ENCODE measurements at regions not wholly inside any gene's neighbourhood (a gene's known extent, or its start where the extent isn't known, plus 50 kb on each side); places are given as distances from the start of the nearest gene placed in this dataset.

DNA sequence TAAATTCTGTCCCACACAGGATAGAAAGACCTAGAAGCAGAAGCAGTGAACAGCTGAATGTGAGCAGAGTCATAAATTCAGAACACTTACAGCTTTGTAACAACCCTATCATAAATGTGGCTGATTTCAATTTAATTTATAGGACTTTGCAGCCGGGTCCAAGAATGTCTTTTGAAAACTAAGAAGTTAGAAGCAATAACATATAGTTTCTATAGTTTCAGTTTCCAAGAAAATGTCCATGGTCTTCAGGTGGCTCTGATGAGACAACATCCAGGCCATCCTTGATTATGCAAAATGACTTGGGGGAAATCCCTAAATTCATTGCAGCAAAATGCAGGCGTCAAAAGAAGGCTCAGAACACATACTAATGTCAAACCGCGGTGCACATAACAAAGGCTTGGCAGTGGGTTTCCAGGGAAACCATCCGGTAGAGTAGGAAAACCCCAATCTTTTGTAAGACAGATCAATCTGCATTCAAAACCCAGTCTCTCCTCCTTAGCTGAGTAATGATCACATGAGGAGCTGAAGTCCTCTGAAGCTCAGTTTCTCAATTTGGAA is 442.2 kb upstream of the ID2 start:
- Histone ChIP-seq H3K9ac (no peak overlapping the region), H3K4me2 (ENCODE audit: unreplicated experiment) (no peak overlapping the region), H3K27ac (no peak overlapping the region), H3K9me2 (ENCODE audit: insufficient read depth) (no peaks in the 10 kb centered on the region), H3F3A (ENCODE audit: insufficient read depth) (no peaks in the 10 kb centered on the region), H3K27me3 (replicated peaks; ENCODE audit: insufficient read depth) (no peaks in the 10 kb centered on the region), H2AFZ (no peak overlapping the region), H3K9me3 (ENCODE audit: low read depth) (no peaks in the 10 kb centered on the region), H4K20me1 (ENCODE audit: insufficient read depth) (no peaks in the 10 kb centered on the region), H3K4me3 (no peak overlapping the region), H3K79me2 (ENCODE audit: insufficient read depth) (no peaks in the 10 kb centered on the region), H3K36me3 (ENCODE audit: low read depth) (no peaks in the 10 kb centered on the region), H3K4me1 (ENCODE audit: insufficient read depth) (peaks cover 7% of the 10 kb centered on the region)
- TF ChIP-seq EZH2phosphoT487 (IDR thresholded peaks at IDR 0.05; ENCODE audit: insufficient read depth, low read depth) (no peak), EZH2 (IDR thresholded peaks at IDR 0.05; ENCODE audit: insufficient read depth, poor library complexity, severe bottlenecking) (no peak)
- in situ Hi-C loops (cut with MboI): no loop called here
- DNase-seq: no peak
- 86 to 92% methylated on average over 5 of the region's 5 CpGs for WGBS, 2 experiments (ENCODE audit: low coverage in 1 of 2, low lambda C conversion rate in 2 of 2, missing lambda C conversion rate in 2 of 2)

DNA sequence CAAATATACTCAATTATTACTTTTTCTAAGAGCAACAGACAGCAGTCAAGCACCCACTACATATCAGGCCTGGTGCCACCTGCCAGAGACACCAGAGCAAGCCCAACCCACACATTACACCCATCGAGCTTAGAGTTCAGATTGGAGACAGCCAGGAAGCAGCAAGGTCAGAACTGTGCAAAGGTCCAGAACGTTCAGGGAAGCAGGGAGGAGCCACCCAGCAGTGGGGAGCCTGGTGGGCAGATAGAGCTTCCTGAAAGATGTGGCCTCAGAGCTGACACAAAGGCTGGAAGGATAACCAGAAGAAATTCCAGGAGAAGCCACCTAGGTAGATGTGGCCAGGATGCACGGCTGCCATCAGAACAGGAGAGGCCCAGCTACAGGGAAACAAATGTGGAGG is 440.5 kb upstream of the ID2 start:
- no peak overlapping the region for H3K27ac ChIP-seq
- no peak overlapping the region for H3K9ac ChIP-seq
- in situ Hi-C loops (cut with MboI): no loop called here
- TF ChIP-seq EZH2 (IDR thresholded peaks at IDR 0.05; ENCODE audit: insufficient read depth, poor library complexity, severe bottlenecking): no peak
- no peak for TF ChIP-seq EZH2phosphoT487 (IDR thresholded peaks at IDR 0.05; ENCODE audit: insufficient read depth, low read depth)
- no peak overlapping the region for H2AFZ ChIP-seq
- H3K4me3 ChIP-seq: no peak overlapping the region
- DNase-seq: no peak
- 49 to 52% methylated on average over 3 of the region's 3 CpGs for WGBS, 2 experiments (ENCODE audit: low coverage in 1 of 2, low lambda C conversion rate in 2 of 2, missing lambda C conversion rate in 2 of 2)
- no peaks in the 10 kb centered on the region for H3K9me3 ChIP-seq (ENCODE audit: low read depth)
- H3F3A ChIP-seq (ENCODE audit: insufficient read depth): no peaks in the 10 kb centered on the region
- H3K9me2 ChIP-seq (ENCODE audit: insufficient read depth): no peaks in the 10 kb centered on the region
- no peak overlapping the region for H3K4me2 ChIP-seq (ENCODE audit: unreplicated experiment)
- no peaks in the 10 kb centered on the region for H3K36me3 ChIP-seq (ENCODE audit: low read depth)
- H4K20me1 ChIP-seq (ENCODE audit: insufficient read depth): no peaks in the 10 kb centered on the region
- no peaks in the 10 kb centered on the region for H3K27me3 ChIP-seq (replicated peaks; ENCODE audit: insufficient read depth)
- H3K4me1 ChIP-seq (ENCODE audit: insufficient read depth): peaks cover 7% of the 10 kb centered on the region
- no peaks in the 10 kb centered on the region for H3K79me2 ChIP-seq (ENCODE audit: insufficient read depth)

DNA sequence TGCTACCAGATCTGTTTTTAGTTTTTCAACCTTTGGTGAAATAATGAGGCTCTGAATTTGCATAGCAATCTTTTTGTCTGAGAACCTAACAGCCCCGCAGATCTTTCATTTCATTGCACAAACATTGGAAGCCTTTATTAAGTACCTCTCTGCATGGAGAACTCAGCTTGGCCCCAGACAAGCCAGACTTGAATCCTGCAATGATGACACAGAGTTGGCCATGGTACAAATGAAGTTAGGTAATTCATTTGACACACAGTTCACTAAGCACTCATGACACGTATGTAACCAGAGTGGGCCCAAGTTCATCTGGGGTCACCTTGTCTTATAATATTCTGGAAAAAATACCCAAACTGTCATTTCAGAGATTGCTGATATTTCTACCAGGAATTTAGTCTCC is 439.1 kb upstream of the ID2 start:
- in situ Hi-C loops (cut with MboI): no loop called here
- no peak for TF ChIP-seq EZH2 (IDR thresholded peaks at IDR 0.05; ENCODE audit: insufficient read depth, poor library complexity, severe bottlenecking)
- no peak for TF ChIP-seq EZH2phosphoT487 (IDR thresholded peaks at IDR 0.05; ENCODE audit: insufficient read depth, low read depth)
- 17 to 18% methylated on average over 2 of the region's 2 CpGs for WGBS, 2 experiments (ENCODE audit: low coverage in 1 of 2, low lambda C conversion rate in 2 of 2, missing lambda C conversion rate in 2 of 2)
- peaks cover 7% of the 10 kb centered on the region; the same call in 1 of the 2 replicates for H3F3A ChIP-seq (ENCODE audit: insufficient read depth)
- no peaks in the 10 kb centered on the region for H3K36me3 ChIP-seq (ENCODE audit: low read depth)
- peaks cover 10% of the 10 kb centered on the region for H3K4me1 ChIP-seq (ENCODE audit: insufficient read depth)
- peak; percentile 72 for DNase-seq
- H3K9ac ChIP-seq: no peak overlapping the region
- H3K27ac ChIP-seq: no peak overlapping the region
- H2AFZ ChIP-seq: no peak overlapping the region
- no peaks in the 10 kb centered on the region for H3K9me3 ChIP-seq (ENCODE audit: low read depth)
- peak overlapping the region; percentile 9 for H3K4me2 ChIP-seq (ENCODE audit: unreplicated experiment)
- no peaks in the 10 kb centered on the region for H3K79me2 ChIP-seq (ENCODE audit: insufficient read depth)
- H4K20me1 ChIP-seq (ENCODE audit: insufficient read depth): no peaks in the 10 kb centered on the region
- H3K4me3 ChIP-seq: no peak overlapping the region
- H3K9me2 ChIP-seq (ENCODE audit: insufficient read depth): no peaks in the 10 kb centered on the region
- no peaks in the 10 kb centered on the region for H3K27me3 ChIP-seq (replicated peaks; ENCODE audit: insufficient read depth)

DNA sequence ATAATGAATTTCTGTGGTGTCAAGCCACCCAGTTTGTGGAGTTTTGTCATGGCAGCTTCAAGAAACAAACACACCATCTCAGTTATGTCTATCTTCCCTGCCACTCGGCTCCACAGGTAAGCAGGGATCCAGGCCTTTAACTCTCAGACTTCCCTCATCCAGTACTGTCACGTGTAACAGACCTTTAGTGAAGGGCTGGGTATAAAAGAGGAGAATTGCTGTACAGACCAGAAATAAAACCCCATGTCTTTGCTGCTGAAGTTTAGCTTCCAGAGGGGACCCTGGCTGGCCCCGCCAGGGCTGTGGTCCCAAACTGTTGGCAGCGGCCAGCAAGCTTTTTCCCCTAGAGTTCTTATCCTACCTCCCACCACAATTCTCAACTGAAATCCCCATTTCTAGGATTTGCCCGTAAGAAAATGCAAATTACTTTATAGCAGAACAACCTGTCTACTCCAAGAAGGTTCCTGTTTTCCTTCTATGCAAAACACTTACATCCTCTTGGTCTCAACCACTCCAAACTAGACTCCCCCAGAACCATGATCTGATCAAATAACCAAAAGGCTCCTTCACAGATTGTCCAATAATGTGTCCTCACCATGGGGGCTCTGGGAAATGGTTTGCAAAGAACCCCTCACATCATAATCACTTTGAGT is 438.0 kb upstream of the ID2 start:
- Histone ChIP-seq H2AFZ (no peak overlapping the region), H3F3A (ENCODE audit: insufficient read depth) (peaks cover 16% of the 10 kb centered on the region; the same call in 1 of the 2 replicates), H3K9me2 (ENCODE audit: insufficient read depth) (no peaks in the 10 kb centered on the region), H3K4me2 (ENCODE audit: unreplicated experiment) (no peak overlapping the region), H3K27me3 (replicated peaks; ENCODE audit: insufficient read depth) (no peaks in the 10 kb centered on the region), H3K9ac (no peak overlapping the region), H3K9me3 (ENCODE audit: low read depth) (no peaks in the 10 kb centered on the region), H4K20me1 (ENCODE audit: insufficient read depth) (no peaks in the 10 kb centered on the region), H3K4me1 (ENCODE audit: insufficient read depth) (peaks cover 21% of the 10 kb centered on the region), H3K4me3 (no peak overlapping the region), H3K36me3 (ENCODE audit: low read depth) (no peaks in the 10 kb centered on the region), H3K79me2 (ENCODE audit: insufficient read depth) (no peaks in the 10 kb centered on the region), H3K27ac (no peak overlapping the region)
- in situ Hi-C loops (cut with MboI): no loop called here
- DNase-seq: no peak
- 90 to 94% methylated on average over 5 of the region's 5 CpGs for WGBS, 2 experiments (ENCODE audit: low coverage in 1 of 2, low lambda C conversion rate in 2 of 2, missing lambda C conversion rate in 2 of 2)
- TF ChIP-seq EZH2phosphoT487 (IDR thresholded peaks at IDR 0.05; ENCODE audit: insufficient read depth, low read depth) (no peak), EZH2 (IDR thresholded peaks at IDR 0.05; ENCODE audit: insufficient read depth, poor library complexity, severe bottlenecking) (no peak)

All from GM23248 (cell line).